ENCODE measurements at regions not wholly inside any gene's neighbourhood (a gene's known extent, or its start where the extent isn't known, plus 50 kb on each side); places are given as distances from the start of the nearest gene placed in this dataset.

- TF ChIP-seq POLR2A (IDR thresholded peaks at IDR 0.05) (no peak), CTCF (IDR thresholded peaks at IDR 0.05 in 8 of 11, conservative IDR thresholded peaks at IDR 0.05 in 3 of 11) (no peak), POLR2AphosphoS5 (IDR thresholded peaks at IDR 0.05) (no peak)
Observed at GRCh38 chrX:145563159-145563558, 254.5 kb upstream of the SLITRK2 start.
